ENCODE measurements at regions not wholly inside any gene's neighbourhood (a gene's known extent, or its start where the extent isn't known, plus 50 kb on each side); places are given as distances from the start of the nearest gene placed in this dataset.

DNA sequence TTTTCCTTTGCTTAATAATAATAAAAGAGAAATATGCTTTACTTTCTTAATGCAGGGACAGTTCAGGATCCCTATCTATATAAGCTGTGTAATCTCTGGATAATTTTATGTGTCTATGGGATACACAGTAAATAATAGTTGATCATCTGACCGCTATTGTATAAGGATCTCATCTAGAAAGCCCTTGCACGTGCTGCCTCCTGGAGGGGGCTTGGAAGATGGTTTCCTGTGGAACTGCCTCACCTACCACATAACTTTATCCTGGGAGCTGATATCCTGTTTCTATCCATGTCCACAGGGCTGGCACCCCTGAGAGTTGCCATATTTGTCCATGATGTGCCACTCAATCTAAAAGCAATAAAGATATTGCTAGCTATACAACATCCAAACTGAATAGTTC is 139.3 kb upstream of the FRMPD4 start:
- Histone ChIP-seq H3K79me2 (replicated peaks; ENCODE audit: insufficient read depth, low read length) (no peaks in the 10 kb centered on the region), H3K9me3 (ENCODE audit: low read length) (no peaks in the 10 kb centered on the region), H3K4me2 (ENCODE audit: low read length) (no peak overlapping the region), H3K9ac (ENCODE audit: low read length) (no peak overlapping the region), H3K27ac (ENCODE audit: low read length) (no peak overlapping the region), H4K20me1 (ENCODE audit: insufficient read depth) (no peaks in the 10 kb centered on the region), H3K36me3 (ENCODE audit: insufficient read depth, low read length) (no peaks in the 10 kb centered on the region), H3F3A (ENCODE audit: insufficient read depth, low read length, poor library complexity, severe bottlenecking) (no peaks in the 10 kb centered on the region), H2AFZ (ENCODE audit: low read depth, low read length) (no peak overlapping the region), H3K4me3 (ENCODE audit: low read length) (no peak overlapping the region), H3K9me2 (ENCODE audit: insufficient read depth, low read length) (no peaks in the 10 kb centered on the region), H3K27me3 (ENCODE audit: insufficient read depth, low read depth, low read length) (no peaks in the 10 kb centered on the region)
- TF ChIP-seq MXI1 (conservative IDR thresholded peaks at IDR 0.05; ENCODE audit: poor library complexity, severe bottlenecking) (no peak), RAD21 (conservative IDR thresholded peaks at IDR 0.05) (no peak), POLR2AphosphoS5 (IDR thresholded peaks at IDR 0.05) (no peak), SMC3 (conservative IDR thresholded peaks at IDR 0.05; ENCODE audit: poor library complexity) (no peak), TAF1 (IDR thresholded peaks at IDR 0.05; ENCODE audit: low read depth) (no peak), EP300 (conservative IDR thresholded peaks at IDR 0.05; ENCODE audit: poor library complexity, severe bottlenecking) (no peak), EZH2 (IDR thresholded peaks at IDR 0.05; ENCODE audit: borderline replicate concordance, insufficient read depth, low read length, poor library complexity, severe bottlenecking) (no peak)
- TF ChIP-seq, protein P1, sequence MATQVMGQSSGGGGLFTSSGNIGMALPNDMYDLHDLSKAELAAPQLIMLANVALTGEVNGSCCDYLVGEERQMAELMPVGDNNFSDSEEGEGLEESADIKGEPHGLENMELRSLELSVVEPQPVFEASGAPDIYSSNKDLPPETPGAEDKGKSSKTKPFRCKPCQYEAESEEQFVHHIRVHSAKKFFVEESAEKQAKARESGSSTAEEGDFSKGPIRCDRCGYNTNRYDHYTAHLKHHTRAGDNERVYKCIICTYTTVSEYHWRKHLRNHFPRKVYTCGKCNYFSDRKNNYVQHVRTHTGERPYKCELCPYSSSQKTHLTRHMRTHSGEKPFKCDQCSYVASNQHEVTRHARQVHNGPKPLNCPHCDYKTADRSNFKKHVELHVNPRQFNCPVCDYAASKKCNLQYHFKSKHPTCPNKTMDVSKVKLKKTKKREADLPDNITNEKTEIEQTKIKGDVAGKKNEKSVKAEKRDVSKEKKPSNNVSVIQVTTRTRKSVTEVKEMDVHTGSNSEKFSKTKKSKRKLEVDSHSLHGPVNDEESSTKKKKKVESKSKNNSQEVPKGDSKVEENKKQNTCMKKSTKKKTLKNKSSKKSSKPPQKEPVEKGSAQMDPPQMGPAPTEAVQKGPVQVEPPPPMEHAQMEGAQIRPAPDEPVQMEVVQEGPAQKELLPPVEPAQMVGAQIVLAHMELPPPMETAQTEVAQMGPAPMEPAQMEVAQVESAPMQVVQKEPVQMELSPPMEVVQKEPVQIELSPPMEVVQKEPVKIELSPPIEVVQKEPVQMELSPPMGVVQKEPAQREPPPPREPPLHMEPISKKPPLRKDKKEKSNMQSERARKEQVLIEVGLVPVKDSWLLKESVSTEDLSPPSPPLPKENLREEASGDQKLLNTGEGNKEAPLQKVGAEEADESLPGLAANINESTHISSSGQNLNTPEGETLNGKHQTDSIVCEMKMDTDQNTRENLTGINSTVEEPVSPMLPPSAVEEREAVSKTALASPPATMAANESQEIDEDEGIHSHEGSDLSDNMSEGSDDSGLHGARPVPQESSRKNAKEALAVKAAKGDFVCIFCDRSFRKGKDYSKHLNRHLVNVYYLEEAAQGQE (IDR thresholded peaks at IDR 0.05; ENCODE audit: borderline replicate concordance) = no peak
- TF ChIP-seq, protein P2, sequence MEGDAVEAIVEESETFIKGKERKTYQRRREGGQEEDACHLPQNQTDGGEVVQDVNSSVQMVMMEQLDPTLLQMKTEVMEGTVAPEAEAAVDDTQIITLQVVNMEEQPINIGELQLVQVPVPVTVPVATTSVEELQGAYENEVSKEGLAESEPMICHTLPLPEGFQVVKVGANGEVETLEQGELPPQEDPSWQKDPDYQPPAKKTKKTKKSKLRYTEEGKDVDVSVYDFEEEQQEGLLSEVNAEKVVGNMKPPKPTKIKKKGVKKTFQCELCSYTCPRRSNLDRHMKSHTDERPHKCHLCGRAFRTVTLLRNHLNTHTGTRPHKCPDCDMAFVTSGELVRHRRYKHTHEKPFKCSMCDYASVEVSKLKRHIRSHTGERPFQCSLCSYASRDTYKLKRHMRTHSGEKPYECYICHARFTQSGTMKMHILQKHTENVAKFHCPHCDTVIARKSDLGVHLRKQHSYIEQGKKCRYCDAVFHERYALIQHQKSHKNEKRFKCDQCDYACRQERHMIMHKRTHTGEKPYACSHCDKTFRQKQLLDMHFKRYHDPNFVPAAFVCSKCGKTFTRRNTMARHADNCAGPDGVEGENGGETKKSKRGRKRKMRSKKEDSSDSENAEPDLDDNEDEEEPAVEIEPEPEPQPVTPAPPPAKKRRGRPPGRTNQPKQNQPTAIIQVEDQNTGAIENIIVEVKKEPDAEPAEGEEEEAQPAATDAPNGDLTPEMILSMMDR (IDR thresholded peaks at IDR 0.05; ENCODE audit: poor library complexity, severe bottlenecking) = no peak

DNA sequence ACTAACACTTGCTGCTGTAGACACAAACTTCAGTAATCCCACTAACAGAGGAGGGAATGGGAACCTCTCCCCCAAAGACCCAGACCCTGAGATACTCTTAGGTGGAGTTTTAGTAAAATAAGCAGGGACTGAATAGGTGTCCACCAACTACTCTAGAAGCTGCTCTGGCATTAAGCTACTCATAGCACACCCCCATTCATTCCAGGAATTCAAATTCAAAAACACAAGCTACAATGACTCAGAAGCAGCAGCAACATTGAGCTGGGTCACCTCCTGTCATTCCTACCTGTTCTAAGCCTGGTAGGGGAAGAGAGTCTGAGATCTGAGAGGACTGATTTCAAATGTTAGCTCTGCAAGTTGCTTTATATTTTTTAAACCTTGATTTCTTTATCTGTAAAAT is 135.4 kb upstream of the FRMPD4 start:
- no peaks in the 10 kb centered on the region for H4K20me1 ChIP-seq (ENCODE audit: insufficient read depth)
- no peaks in the 10 kb centered on the region for H3K79me2 ChIP-seq (replicated peaks; ENCODE audit: insufficient read depth, low read length)
- TF ChIP-seq, protein P2 (IDR thresholded peaks at IDR 0.05; ENCODE audit: poor library complexity, severe bottlenecking) = no peak
- TF ChIP-seq, protein P1 (IDR thresholded peaks at IDR 0.05; ENCODE audit: borderline replicate concordance) = no peak
- TF ChIP-seq RAD21 (conservative IDR thresholded peaks at IDR 0.05) (no peak), EP300 (conservative IDR thresholded peaks at IDR 0.05; ENCODE audit: poor library complexity, severe bottlenecking) (no peak)
- H3K9me3 ChIP-seq (ENCODE audit: low read length) = no peaks in the 10 kb centered on the region
- no peaks in the 10 kb centered on the region for H3F3A ChIP-seq (ENCODE audit: insufficient read depth, low read length, poor library complexity, severe bottlenecking)
- H3K9me2 ChIP-seq (ENCODE audit: insufficient read depth, low read length) = no peaks in the 10 kb centered on the region
- no peaks in the 10 kb centered on the region for H3K27me3 ChIP-seq (ENCODE audit: insufficient read depth, low read depth, low read length)
- H3K4me3 ChIP-seq (ENCODE audit: low read length) = no peak overlapping the region
- H2AFZ ChIP-seq (ENCODE audit: low read depth, low read length) = no peak overlapping the region
- no peak overlapping the region for H3K4me2 ChIP-seq (ENCODE audit: low read length)
- no peaks in the 10 kb centered on the region for H3K36me3 ChIP-seq (ENCODE audit: insufficient read depth, low read length)
- H3K9ac ChIP-seq (ENCODE audit: low read length) = no peak overlapping the region
- H3K27ac ChIP-seq (ENCODE audit: low read length) = no peak overlapping the region

Measured in neural cell (in vitro differentiated cells).